ENCODE measurements at regions not wholly inside any gene's neighbourhood (a gene's known extent, or its start where the extent isn't known, plus 50 kb on each side); places are given as distances from the start of the nearest gene placed in this dataset.
"Not testable (repeated sequence)": the region's sequence is repeated elsewhere in the genome, so short reads cannot be mapped to it uniquely, and the experiment has no call there.

DNA sequence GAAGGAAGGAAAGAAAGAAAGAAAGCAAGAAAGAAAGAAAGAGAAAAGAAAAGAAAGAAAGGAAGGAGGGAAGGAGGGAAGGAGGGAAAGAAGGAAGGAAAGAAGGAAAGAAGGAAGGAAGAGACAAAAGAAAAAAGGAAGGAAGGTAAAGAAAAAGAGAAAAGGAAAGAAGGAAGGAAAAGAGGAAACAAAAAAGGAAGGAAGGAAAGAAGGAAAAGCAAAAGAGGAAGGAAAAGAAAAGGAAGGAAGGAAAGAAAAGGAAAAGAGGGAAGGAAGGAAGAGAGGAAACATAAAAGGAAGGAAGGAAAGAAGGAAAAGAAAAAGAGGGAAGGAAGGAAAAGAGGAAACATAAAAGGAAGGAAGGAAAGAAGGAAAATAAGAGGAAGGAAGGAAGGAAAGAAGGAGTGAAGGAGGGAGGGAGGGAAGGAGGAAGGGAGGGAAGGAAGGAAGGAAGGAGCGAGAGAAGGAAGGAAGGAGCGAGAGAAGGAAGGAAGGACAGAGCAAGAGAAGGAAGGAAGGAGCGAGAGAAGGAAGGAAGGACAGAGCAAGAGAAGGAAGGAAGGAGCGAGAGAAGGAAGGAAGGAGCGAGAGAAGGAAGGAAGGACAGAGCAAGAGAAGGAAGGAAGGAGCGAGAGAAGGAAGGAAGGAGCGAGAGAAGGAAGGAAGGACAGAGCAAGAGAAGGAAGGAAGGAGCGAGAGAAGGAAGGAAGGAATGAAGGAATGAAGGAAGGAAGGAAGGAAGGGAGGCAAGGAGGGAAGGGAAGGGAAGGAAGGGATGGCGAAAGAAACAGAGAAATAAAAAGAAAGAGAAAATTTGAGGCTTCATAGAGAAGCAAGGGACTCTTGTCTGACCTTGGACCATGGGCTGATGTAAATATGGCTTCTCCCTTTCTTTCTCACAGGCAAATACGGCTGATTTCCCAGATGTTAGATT, 266.3 kb downstream of the ASMT start:
- TF ChIP-seq, protein P1, sequence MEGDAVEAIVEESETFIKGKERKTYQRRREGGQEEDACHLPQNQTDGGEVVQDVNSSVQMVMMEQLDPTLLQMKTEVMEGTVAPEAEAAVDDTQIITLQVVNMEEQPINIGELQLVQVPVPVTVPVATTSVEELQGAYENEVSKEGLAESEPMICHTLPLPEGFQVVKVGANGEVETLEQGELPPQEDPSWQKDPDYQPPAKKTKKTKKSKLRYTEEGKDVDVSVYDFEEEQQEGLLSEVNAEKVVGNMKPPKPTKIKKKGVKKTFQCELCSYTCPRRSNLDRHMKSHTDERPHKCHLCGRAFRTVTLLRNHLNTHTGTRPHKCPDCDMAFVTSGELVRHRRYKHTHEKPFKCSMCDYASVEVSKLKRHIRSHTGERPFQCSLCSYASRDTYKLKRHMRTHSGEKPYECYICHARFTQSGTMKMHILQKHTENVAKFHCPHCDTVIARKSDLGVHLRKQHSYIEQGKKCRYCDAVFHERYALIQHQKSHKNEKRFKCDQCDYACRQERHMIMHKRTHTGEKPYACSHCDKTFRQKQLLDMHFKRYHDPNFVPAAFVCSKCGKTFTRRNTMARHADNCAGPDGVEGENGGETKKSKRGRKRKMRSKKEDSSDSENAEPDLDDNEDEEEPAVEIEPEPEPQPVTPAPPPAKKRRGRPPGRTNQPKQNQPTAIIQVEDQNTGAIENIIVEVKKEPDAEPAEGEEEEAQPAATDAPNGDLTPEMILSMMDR (conservative IDR thresholded peaks at IDR 0.05; ENCODE audit: low read depth, low read length), result not testable (repeated sequence)
- not testable (repeated sequence) for TF ChIP-seq EZH2 (IDR thresholded peaks at IDR 0.05; ENCODE audit: borderline replicate concordance, low read depth, low read length, poor library complexity, severe bottlenecking)
